C4-2B (cell line): ENCODE measurements at regions not wholly inside any gene's neighbourhood (a gene's known extent, or its start where the extent isn't known, plus 50 kb on each side); places are given as distances from the start of the nearest gene placed in this dataset.

ENCODE experiments used
- CTCF ChIP-seq: fragments of 450-650 bp; conservative IDR thresholded peaks from 2 replicates; pipeline ENCODE4 v1.5.1; 2017; ENCODE audit warnings: mild to moderate bottlenecking
- ZFX ChIP-seq: fragments of 450-650 bp; IDR thresholded peaks from 2 replicates; pipeline ENCODE4 v1.6.1; 2017

DNA sequence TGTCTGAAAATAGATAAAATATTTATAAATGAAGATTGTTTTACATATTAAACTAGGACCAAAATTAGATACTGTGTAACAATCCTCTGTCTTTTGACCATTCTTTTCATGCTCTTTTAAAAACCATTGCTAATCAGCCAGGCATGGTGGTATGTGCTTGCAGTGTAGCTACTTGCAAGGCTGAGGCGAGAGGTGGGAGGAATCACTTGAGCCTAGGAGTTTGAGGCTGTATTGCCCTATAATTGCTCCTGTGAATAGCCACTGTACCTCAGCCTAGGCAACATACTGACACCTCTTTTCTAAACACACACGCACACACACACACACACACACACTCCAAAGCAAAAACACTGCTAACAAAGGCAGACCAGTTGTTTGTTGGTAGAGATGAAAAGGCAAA, 259.2 kb downstream of the JRKL start:
- TF ChIP-seq CTCF (no peak), ZFX (no peak)
